Skin epidermis (tissue), 12 donors: ENCODE measurements at regions not wholly inside any gene's neighbourhood (a gene's known extent, or its start where the extent isn't known, plus 50 kb on each side); places are given as distances from the start of the nearest gene placed in this dataset.
"Not testable (repeated sequence)": the region's sequence is repeated elsewhere in the genome, so short reads cannot be mapped to it uniquely, and the experiment has no call there.

Experiments used
- H3K27ac ChIP-seq, 21 experiments: fragments of 200-600 bp; sonication (generic) in 11 of 21; one replicate each; pipeline ENCODE4 v1.5.0; 2020; ENCODE audit warnings: mild to moderate bottlenecking in 3 of 21, inconsistent platforms in 2 of 21, moderate library complexity in 2 of 21
- H3K4me3 ChIP-seq, 7 experiments: fragments of 200-600 bp; sonication (generic) in 2 of 7; one replicate each; pipeline ENCODE4 v1.5.0; 2020; ENCODE audit warnings: inconsistent platforms in 2 of 7, mild to moderate bottlenecking in 2 of 7, moderate library complexity in 1 of 7

DNA sequence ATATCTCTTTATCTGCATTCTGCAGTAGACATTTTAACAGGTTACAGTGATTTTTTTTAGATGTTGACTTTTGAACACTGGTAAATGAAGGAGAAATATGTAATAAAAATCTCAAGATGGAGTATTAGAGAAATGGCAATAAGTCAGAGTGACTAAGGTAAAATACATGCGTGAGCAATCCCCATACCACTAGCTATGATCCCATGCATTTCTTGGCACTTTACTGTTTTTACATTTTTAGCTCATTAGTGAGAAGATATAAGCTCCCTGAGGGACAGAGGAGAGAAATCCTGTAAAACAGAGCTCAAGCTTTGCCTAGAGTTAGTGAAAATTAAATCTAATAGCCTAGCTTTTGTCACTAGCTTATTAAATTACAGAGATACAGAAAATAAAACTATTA is 181.9 kb upstream of the TRPM3 start:
- no peak overlapping the region for H3K27ac ChIP-seq
- H3K4me3 ChIP-seq = no peak overlapping the region

GRCh38 chr9:71302776-71303175 is 181.4 kb upstream of the TRPM3 start:
- Histone ChIP-seq H3K27ac (no peak overlapping the region), H3K4me3 (no peak overlapping the region)

DNA sequence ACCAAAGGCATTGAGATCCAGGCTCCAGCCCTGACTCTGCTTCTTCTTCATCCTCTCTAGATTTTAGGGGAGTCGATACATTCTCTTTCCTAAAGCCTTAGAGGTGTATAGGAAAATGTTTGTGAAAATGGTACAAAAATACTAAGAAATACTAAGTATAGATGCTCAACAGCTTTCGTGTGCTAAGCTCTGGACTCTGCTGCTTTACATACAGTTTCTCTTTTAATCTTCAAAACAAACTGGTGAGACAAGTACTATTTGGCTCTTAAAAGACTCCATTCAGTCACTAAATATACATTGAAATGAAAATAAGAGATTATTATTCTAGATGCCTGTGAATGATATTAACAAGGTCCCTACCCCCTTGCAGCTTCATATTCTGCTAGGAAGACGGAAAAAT is 174.5 kb upstream of the TRPM3 start:
- no peak overlapping the region for H3K4me3 ChIP-seq
- H3K27ac ChIP-seq = no peak overlapping the region

GRCh38 chr9:71286146-71286545 is 164.7 kb upstream of the TRPM3 start:
- Histone ChIP-seq H3K27ac (no peak overlapping the region), H3K4me3 (no peak overlapping the region)

GRCh38 chr9:71285191-71285656 is 163.8 kb upstream of the TRPM3 start:
- H3K4me3 ChIP-seq = no peak overlapping the region
- H3K27ac ChIP-seq = no peak overlapping the region

- not testable (repeated sequence) for H3K4me3 ChIP-seq, H3K27ac ChIP-seq
These were observed 160.7 kb upstream of the TRPM3 start for GRCh38 chr9:71282116-71282515.

GRCh38 chr9:71279151-71279739 is 157.8 kb upstream of the TRPM3 start:
- H3K27ac ChIP-seq = no peak overlapping the region
- H3K4me3 ChIP-seq = no peak overlapping the region

DNA sequence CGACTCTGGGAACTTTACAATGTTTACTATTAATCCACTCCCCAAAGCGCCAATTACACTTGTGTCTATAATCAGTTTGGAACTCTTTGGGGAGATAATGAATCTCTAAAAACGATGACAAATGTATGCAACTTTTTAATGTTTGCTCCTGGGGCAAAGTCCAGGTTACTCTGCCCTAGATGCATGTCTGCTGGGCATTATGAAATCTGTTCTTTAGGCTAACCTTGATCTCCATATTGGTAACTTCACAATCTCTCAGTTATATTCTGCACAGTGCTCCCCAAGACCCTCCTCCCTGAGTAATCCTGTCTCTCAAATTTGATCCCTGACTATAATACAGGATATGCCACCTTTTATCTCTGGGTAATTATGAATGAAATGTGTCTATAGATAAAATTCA is 152.2 kb upstream of the TRPM3 start:
- Histone ChIP-seq H3K27ac (no peak overlapping the region), H3K4me3 (no peak overlapping the region)

DNA sequence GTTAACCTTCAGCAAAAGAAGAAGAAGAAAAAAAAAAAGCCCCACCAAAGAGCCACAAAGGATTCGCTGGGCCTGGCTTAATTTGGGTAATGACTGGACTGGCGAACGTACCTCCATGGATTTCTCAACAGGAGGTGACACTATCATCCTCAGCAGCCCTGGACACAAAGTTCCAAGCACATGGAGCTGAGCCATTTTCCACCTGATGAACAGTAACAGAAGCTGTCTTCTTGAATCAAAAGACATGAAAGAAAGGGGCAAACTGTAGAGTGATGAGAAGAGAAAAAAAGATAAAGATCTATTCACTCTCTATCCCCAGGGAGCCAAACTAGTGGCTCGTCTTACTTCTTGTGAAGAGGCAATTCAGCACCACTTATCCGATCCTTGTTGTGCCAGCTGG is 150.2 kb upstream of the TRPM3 start:
- H3K27ac ChIP-seq = no peak overlapping the region
- H3K4me3 ChIP-seq = no peak overlapping the region

- H3K4me3 ChIP-seq = no peak overlapping the region
These were observed 149.1 kb upstream of the TRPM3 start for GRCh38 chr9:71270554-71270953.

GRCh38 chr9:71269859-71270258 is 148.4 kb upstream of the TRPM3 start:
- H3K4me3 ChIP-seq = no peak overlapping the region
- H3K27ac ChIP-seq = no peak overlapping the region

More at GRCh38 chr9:71270554-71270953, 149.1 kb upstream of the TRPM3 start:
- no peak overlapping the region for H3K27ac ChIP-seq

GRCh38 chr9:71268871-71269635 is 147.6 kb upstream of the TRPM3 start:
- Histone ChIP-seq H3K27ac (no peak overlapping the region), H3K4me3 (no peak overlapping the region)

DNA sequence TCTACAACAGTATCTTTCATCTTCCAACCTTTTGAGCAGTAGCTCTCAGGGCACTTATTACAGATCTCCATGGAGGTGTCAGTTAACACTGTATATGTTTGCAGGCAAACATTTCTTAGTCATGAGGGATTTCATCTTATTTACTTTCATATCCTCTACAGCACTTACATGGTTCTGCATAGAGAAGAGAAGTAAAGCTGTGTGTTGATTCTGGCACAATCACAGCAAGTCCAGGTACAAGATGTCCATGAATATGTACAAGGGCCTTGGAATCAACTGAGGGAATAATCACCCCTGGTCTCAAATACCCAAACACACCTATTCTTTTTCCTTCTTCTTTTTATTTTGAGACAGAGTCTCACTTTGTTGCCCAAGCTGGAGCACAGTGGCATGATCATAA is 142.0 kb upstream of the TRPM3 start:
- H3K4me3 ChIP-seq = no peak overlapping the region

DNA sequence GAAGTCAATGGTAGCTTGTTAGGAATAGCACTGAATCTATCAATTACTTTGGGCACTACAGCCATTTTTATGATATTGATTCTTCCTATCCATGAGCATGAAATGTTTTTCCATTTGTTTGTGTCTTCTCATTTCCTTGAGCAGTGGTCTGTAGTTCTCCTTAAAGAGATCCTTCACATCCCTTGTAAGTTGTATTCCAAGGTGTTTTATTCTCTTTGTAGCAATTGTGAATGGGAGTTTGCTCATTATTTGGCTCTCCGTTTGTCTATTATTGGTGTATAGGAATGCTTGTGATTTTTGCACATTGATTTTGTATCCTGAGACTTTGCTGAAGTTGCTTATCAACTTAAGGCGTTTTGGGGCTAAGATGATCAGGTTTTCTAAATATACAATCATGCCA is 139.0 kb upstream of the TRPM3 start:
- not testable (repeated sequence) for H3K4me3 ChIP-seq, H3K27ac ChIP-seq

More for the DNA sequence above, 142.0 kb upstream of the TRPM3 start:
- H3K27ac ChIP-seq = no peak overlapping the region

- no peak overlapping the region for H3K4me3 ChIP-seq
- H3K27ac ChIP-seq = no peak overlapping the region
These were observed 133.3 kb upstream of the TRPM3 start for GRCh38 chr9:71254592-71255277.

GRCh38 chr9:71253011-71253410 is 131.6 kb upstream of the TRPM3 start:
- Histone ChIP-seq H3K4me3 (no peak overlapping the region), H3K27ac (no peak overlapping the region)

DNA sequence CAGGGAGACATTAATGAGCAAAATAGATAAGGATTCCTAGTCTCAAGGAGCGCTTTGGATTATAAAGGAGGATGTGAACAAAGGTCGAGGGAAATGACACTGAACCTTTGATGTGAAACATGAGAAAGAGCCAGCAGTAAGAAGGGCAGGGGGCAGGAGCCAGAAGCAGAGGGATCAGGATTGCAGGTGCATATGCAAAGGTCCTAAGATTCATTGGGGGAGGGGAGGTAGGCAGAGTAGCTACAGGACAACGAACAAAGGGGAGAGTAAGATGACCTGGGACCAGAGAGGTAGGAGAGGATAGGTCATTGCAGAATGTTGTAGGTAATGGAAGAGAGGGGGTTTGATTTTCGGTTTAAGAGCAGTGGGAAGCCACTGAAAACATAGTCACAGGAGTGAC is 129.2 kb upstream of the TRPM3 start:
- Histone ChIP-seq H3K4me3 (no peak overlapping the region), H3K27ac (no peak overlapping the region)

GRCh38 chr9:71249729-71250317 is 128.4 kb upstream of the TRPM3 start:
- Histone ChIP-seq H3K4me3 (no peak overlapping the region), H3K27ac (no peak overlapping the region)

DNA sequence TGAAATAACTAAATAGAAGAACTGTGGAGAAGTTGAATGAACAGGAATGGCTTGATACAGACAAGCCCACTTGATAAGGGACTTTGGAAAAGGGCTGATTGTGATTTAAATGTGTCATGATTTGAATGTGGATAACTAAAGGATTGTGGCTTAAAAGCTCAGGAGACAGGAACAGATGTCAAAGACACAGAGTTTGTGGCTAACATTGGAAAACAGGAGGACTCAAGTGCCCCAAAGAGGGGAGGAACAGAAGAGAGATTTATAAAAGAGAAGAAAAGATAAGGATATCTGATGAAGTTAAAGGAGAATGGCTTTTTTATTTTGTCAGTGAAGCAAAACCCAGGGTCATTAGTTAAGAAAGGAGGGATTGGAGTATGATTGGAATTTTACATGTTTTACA is 124.2 kb upstream of the TRPM3 start:
- H3K27ac ChIP-seq = no peak overlapping the region
- H3K4me3 ChIP-seq = no peak overlapping the region

- H3K27ac ChIP-seq = no peak overlapping the region
These were observed 122.5 kb upstream of the TRPM3 start for GRCh38 chr9:71243951-71244350.

GRCh38 chr9:71242081-71242480 is 120.7 kb upstream of the TRPM3 start:
- no peak overlapping the region for H3K27ac ChIP-seq
- no peak overlapping the region for H3K4me3 ChIP-seq

More at GRCh38 chr9:71243951-71244350, 122.5 kb upstream of the TRPM3 start:
- no peak overlapping the region for H3K4me3 ChIP-seq
